GM12872 (cell line): ENCODE measurements at regions not wholly inside any gene's neighbourhood (a gene's known extent, or its start where the extent isn't known, plus 50 kb on each side); places are given as distances from the start of the nearest gene placed in this dataset.

Experiments
- CTCF ChIP-seq: IDR thresholded peaks from 3 replicates; pipeline ENCODE4 v1.5.1; 2011; ENCODE audit warnings: low read depth, mild to moderate bottlenecking, low read length, moderate library complexity; ENCODE audit not compliant: insufficient read depth

GRCh38 chr7:79968894-79969293, 165.7 kb upstream of the GNAI1 start:
- no peak for TF ChIP-seq CTCF

- no peak for TF ChIP-seq CTCF
These were observed 166.5 kb upstream of the GNAI1 start for GRCh38 chr7:79968077-79968648.

DNA sequence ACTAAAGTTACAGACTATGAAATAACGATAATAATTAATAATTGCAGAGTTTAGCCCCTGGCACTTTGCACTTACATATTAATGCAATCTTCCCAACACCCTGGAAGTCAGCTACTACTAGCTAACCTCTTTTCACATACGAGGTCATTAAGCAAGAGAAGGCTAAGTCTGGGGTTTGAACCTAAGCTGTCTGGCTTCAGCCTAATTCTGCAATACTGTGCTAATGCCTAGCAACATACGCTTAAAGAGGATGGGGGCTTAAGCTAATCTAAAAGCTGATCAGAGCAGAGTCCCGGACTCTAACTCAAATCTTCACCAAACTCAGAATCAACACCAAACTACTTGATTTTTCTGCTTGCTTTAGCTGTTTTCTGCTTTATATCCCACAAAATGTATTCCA, 168.7 kb upstream of the GNAI1 start:
- TF ChIP-seq CTCF: no peak

DNA sequence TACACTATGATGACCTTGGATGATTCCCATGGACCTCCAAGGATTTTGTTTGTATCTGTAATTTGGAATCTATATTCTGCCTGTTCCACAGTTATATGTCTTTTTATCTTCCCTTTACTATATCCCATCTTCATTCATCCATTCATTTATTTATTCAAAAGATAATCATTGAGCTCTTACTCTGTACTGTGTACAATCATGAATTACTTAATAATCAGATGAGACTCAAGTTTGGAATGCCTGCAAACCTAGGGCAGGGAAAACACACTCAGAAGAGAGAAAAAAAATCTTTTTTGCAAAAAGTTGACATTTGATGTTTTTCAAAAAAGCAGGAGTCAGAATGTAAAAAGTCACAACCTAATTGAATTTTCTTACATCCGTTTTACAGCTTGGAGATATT, 170.2 kb upstream of the GNAI1 start:
- TF ChIP-seq CTCF: no peak

GRCh38 chr7:79953130-79953529, 181.5 kb upstream of the GNAI1 start:
- no peak for TF ChIP-seq CTCF

GRCh38 chr7:79952399-79952798, 182.2 kb upstream of the GNAI1 start:
- TF ChIP-seq CTCF: no peak

- TF ChIP-seq CTCF: no peak
These were observed 183.2 kb upstream of the GNAI1 start for GRCh38 chr7:79951415-79951814.
